Forelimb muscle (tissue), 1 donor: ENCODE measurements at regions not wholly inside any gene's neighbourhood (a gene's known extent, or its start where the extent isn't known, plus 50 kb on each side); places are given as distances from the start of the nearest gene placed in this dataset.
"Not testable (repeated sequence)": the region's sequence is repeated elsewhere in the genome, so short reads cannot be mapped to it uniquely, and the experiment has no call there.

Source experiments
- DNase-seq: peaks from one replicate; pipeline ENCODE4 v3.0.0-alpha.2; 2013; ENCODE audit warnings: low read depth

GRCh38 chr2:126221506-126221905, 434.5 kb upstream of the GYPC start:
- no peak for DNase-seq

DNA sequence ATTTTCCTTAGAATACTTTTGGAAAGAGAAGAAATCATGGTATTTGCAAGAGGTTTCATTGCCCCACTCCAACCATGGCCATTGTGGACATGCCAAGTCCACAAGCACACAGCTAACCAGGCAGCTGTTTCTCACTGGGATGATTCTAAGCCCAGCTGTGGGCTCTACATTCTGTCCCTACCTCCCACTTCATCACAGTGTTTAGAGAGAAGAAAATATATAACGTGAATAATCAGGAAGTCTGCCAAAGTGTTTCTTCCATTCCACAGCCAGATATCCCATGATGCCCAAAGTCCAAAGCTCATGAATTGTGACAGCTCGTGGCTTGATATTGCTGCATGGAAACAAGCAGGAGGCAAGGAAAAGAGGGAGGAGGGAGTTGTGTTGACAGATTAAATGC, 433.7 kb upstream of the GYPC start:
- no peak for DNase-seq

DNA sequence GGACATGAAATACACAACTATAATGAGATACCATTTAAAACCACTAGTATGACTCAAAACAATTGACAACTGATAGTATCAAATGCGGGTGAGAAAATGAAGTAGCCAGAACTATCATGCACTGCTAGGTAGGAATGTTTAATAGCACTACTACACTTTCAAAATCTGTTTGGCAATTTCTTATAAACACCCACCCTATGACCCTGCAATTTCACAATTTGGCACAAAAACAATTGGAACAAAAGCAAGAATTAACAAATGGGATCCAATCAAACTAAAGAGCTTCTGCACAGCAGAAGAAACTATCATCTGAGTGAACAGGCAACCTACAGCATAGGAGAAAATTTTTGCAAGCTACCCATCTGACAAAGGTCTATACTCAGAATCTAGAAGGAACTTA, 431.2 kb upstream of the GYPC start:
- DNase-seq, result no peak

GRCh38 chr2:126227250-126227649, 428.7 kb upstream of the GYPC start:
- no peak for DNase-seq

- no peak for DNase-seq
Observed at GRCh38 chr2:126228531-126228930, 427.4 kb upstream of the GYPC start.

DNA sequence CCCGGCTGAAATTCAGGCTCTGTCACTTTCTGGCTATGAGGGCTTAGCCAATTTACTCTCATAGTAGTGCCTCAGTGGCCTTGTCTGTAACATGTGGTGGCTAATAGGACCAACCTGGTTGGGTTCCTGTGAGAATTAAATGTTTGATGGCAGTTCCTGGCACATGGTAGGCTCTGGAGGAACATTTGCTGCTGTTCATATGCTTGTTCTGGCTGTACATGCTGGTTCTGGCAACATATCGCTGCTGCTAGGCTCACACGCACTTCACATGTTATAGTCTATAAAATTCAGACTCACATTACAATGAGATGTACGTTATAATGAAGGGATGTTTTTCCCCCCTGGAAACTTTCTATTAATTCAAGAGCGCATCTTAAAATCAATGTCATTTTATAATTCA, 417.7 kb upstream of the GYPC start:
- no peak for DNase-seq

- DNase-seq, result no peak
Observed at GRCh38 chr2:126239320-126239955, 416.5 kb upstream of the GYPC start.

DNA sequence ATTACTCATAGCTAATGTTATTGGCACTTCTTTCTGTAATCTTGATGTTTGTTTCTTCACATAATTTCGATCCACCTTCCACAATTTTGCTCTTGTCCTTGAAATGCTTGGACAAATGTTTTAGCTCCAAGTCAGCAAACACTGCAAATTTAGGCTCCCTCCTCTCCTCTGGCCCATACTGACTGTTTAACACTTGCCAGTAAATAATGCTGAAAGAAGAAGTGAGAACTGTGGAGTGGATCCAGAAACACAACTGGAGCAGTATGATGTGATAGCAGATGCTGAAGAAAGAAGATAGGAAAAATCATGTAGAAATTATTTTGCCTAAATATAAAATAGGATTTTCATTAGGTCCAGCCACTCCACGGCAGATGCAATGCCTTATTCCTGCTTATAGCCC, 415.0 kb upstream of the GYPC start:
- DNase-seq, result peak; percentile 11

DNA sequence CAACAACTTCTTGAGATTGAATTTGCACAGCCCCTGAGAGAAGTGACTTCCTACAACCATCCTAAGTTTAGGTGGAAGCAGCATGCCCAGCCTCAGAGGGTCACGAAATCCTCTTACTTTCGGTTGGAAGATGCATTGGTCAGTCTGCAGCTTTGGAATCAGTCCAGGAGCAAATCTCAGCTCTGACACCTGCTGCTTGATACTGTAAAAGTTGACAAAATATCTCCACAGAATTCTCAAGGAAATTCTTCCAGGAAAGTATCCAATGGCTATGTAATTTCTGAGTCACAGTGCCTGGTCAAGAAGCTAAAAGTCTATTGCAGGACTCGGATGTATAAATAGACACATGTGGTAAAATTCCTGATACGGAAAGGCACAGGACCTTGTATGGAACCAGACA, 414.5 kb upstream of the GYPC start:
- peak; percentile 19 for DNase-seq

DNA sequence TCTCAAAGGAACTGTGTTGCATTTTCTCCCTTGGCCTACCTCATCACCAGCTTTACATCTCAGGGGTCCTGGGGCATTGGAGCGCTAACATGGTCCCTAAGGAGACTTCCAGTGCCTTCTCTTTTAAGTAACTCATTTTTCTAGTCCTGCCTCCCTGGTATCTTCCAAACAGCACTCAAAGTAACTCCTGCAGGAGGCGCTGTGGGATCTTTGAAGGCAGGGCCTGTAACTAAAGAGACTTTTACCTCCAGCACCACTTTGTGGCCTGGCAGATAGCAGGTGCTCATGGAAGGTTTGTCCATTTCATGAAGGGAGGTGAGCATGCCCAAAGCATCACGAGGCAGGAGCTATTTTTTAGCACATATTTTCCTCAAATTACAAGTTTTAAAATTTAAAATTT, 411.0 kb upstream of the GYPC start:
- DNase-seq, result no peak

DNA sequence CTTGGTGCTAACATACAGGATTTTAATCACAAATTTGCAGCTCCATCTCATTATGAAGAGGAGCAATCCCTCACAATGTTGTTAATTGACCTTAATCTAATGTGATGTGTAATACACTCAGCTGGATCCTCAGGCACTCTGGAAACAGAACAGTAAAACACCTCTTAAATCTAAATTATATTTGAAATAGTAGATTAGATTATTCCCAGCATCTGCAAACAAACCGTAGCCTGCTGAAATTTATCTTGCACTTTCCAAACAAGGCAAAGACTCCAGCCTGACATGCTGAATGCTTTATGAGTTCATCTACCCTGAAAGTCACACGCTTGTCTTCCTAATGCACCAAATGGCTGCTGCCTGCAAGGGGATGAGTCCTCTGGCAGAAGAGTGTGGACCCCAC, 402.3 kb upstream of the GYPC start:
- DNase-seq, result no peak

GRCh38 chr2:126264625-126265024, 391.3 kb upstream of the GYPC start:
- DNase-seq, result no peak

GRCh38 chr2:126269911-126270310, 386.0 kb upstream of the GYPC start:
- DNase-seq, result no peak

DNA sequence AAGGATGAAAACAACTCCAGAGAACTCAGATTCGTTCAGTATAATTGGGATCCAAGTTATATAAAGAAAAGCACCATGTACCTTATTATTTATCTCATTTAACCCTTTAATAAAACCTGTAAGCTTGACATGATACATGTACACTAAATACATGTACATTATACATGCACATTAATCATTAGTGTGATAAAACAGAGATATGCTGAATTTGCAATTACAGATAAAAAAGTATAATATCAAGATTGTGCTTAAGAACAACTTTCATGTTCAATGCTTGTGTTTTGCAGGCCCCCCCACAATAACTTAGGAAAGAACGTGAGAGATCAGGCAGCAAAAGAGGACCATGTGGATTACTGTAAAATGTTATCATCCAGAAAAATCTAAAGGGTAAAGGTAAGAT, 385.4 kb upstream of the GYPC start:
- no peak for DNase-seq

DNA sequence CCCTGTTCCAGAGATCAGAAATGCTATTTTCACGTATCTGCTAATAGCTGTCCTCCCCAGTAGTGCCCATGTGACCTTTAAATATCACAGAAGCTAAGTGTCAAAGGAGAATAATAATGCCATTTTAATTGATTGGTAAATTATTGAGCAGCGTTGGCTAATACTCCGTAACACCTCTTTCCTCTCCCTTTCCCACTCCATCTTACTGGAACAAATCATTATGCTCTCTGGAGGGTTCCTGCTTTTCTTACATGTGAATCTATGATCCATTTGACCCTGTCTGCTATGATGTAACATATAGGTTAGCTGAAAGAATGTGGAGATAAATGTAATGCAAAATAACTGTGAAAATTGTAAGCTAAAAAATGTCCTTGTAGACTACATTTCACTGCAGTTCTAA, 383.6 kb upstream of the GYPC start:
- DNase-seq, result no peak

DNA sequence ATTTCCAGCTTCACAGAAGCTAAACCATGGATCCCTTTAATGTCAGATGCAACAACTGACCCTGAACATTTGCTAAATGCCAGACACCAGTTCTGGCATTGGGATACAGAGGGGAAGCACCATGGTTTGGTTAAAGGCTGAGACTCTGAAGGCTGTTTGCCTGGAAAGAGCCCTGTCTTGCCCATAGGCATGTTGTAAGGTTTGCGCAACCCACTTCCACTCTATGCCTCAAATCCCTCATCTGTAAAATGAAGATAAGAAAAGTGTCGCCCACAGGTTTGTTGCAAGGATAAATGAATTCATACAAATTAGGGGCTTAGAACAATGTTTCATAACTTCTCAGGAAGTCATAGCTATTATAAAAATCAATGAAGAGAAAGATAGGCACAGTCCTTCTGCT, 380.9 kb upstream of the GYPC start:
- DNase-seq, result no peak

GRCh38 chr2:126276268-126276667, 379.7 kb upstream of the GYPC start:
- DNase-seq, result not testable (repeated sequence)

DNA sequence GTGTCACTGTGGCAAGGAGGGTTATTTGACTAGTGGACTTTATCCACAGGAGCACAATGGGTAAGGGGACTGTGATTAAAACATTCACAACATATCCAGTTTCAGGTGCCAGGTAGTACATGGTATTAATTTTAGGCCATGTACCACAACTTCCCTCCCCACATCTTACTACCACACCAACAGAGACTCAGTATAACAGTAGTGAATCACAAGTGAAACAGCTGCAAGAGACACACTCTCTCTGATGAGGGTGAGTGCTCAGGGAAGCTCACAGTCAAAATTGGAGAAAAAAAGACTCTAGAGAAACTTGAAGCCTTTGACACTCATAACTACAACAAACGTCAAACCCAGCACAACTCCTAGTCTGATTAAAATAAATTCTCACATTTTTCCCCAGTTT, 367.6 kb upstream of the GYPC start:
- DNase-seq, result no peak

GRCh38 chr2:126293962-126294361, 362.0 kb upstream of the GYPC start:
- DNase-seq, result not testable (repeated sequence)

GRCh38 chr2:126299469-126299976, 356.4 kb upstream of the GYPC start:
- no peak for DNase-seq

DNA sequence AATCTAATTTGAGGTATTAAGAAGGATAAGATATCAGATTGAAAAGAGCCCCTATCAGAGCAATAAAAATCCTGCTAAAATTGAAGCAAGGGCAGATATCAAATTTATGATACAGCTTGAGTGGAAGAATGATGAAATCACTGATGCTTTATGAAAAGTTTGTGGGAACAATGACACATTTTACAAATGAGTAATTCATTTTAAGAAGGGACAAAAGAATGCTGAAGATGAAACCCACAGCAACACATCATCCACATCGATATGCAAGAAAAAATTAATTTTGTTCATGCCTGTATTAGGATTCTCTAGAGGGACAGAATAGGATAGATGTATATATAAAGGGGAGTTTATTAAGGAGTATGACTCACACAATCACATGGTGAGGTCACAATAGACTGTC, 355.6 kb upstream of the GYPC start:
- DNase-seq, result no peak

DNA sequence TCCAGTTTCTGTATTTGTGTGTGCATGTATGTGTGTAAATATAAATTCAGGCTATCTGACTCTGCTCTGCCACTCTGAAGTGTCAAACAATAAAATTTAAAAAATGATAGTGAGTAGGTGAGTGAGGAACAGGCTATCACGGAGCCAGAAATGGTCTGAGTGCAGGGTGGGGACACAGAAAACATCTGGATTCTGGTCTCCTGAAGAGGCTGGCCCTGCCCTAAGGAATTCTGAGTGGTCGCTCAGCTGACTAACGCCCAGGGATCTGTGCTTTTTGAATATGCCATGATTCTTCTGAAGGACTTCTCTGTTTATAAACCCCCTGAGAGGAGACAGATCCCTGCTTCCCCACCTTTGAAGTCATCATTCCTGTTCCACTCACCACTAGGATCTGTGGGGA, 353.9 kb upstream of the GYPC start:
- DNase-seq, result no peak

GRCh38 chr2:126303113-126303512, 352.8 kb upstream of the GYPC start:
- DNase-seq, result no peak

DNA sequence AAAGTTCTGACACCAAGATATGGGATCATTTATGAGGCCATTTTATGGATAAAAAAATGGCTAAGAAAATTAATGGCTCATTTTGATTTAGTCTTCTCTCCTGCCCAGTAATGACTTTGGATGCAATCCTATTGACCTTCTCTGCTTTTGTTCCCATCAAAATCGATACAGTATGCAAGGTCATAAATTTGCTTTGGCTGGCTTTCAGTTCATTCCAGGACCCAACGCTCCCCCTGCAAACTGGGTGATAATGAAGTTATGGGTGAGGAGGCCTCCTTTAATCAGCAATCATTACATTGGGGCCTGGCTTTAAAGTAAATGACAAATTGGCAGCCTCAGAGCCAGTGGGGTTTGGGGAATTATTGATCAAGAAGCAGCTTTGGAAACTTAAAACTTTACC, 351.8 kb upstream of the GYPC start:
- DNase-seq, result no peak
